ENCODE measurements at regions not wholly inside any gene's neighbourhood (a gene's known extent, or its start where the extent isn't known, plus 50 kb on each side); places are given as distances from the start of the nearest gene placed in this dataset.
A peak's percentile ranks its signal among the peaks of the same experiment; 100 is the strongest.

GRCh38 chr11:32221476-32222032 lies 130.7 kb downstream of the RCN1 start:
- TF ChIP-seq GATA1 (IDR thresholded peaks at IDR 0.05; ENCODE audit: low read depth, low read length) (no peak), POLR2A (IDR thresholded peaks at IDR 0.05; ENCODE audit: low read length) (no peak)
- no peak for DNase-seq

GRCh38 chr11:32224580-32224979 lies 133.7 kb downstream of the RCN1 start:
- DNase-seq: no peak
- no peak for TF ChIP-seq POLR2A (IDR thresholded peaks at IDR 0.05; ENCODE audit: low read length)
- no peak for TF ChIP-seq GATA1 (IDR thresholded peaks at IDR 0.05; ENCODE audit: low read depth, low read length)

DNA sequence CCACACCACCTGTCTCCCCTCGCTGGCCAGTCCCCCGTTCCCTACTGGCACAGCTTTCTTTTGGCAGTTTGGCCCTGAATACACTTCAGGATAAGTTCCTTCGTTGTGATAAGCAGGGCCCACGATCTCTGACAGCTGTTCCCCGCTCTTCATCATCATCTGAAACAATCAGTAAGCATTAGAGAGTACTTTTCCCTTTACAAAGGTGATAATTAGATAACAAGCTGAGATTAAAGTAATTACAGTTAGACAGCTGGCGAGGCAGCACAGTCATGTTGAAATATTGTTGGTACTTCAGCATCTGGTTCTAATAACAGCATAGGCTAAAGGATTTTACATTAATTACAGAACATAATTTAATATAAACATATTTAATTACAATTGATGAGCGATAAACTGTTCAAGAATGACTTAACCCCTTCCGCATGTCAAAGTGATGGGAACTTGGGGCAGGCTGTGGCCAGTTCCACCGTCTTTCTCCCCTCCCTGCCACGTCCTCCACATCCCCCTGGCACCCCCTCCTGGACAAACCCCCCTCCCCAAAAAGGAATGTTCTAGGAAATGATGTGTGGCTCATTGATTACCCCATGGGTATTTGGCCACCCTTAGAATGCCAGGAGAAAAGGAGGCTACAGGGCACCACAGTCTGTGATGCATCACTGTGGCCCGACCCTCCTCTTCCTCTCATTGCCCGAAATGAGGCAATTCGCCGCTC lies 134.9 kb downstream of the RCN1 start:
- no peak for DNase-seq
- TF ChIP-seq POLR2A (IDR thresholded peaks at IDR 0.05; ENCODE audit: low read length) (no peak), GATA1 (IDR thresholded peaks at IDR 0.05; ENCODE audit: low read depth, low read length) (no peak)

GRCh38 chr11:32226480-32226879 lies 135.6 kb downstream of the RCN1 start:
- TF ChIP-seq POLR2A (IDR thresholded peaks at IDR 0.05; ENCODE audit: low read length) (no peak), GATA1 (IDR thresholded peaks at IDR 0.05; ENCODE audit: low read depth, low read length) (no peak)
- no peak for DNase-seq

DNA sequence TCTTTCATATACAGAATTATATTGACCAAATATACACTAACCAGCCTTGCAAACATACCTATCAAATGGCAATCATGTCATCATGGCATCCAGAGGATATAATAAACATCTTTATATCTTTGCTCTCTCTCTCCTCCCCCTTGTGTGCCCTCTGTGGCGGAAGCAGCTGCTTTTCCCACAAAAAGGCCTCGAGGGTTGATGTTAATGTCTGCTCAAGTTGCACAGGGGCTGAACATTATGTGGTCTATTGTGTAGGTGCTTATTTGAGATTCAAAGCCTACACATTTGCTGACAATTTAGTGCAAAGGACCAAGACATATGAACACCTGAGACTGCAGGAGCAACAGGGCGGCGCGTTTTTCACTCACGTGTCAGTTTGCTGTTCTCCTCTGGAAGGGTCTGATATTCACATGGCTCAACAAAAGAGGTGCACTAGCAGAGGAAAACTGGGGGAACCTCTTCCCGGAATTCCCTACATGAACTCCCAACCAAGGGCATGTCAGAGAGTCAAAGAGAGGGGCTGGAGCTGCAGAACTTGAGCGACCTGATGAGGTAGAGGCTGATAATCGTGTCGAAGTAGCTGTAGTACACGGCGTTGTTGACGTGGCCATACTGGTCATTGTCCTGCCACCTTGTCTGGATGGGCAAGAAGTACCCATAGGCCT lies 138.8 kb downstream of the RCN1 start:
- TF ChIP-seq POLR2A (IDR thresholded peaks at IDR 0.05; ENCODE audit: low read length) (no peak), GATA1 (IDR thresholded peaks at IDR 0.05; ENCODE audit: low read depth, low read length) (no peak)
- DNase-seq: no peak

GRCh38 chr11:32231909-32232493 lies 141.1 kb downstream of the RCN1 start:
- peak; percentile 15 to 31 for DNase-seq
- no peak for TF ChIP-seq GATA1 (IDR thresholded peaks at IDR 0.05; ENCODE audit: low read depth, low read length)
- no peak for TF ChIP-seq POLR2A (IDR thresholded peaks at IDR 0.05; ENCODE audit: low read length)

DNA sequence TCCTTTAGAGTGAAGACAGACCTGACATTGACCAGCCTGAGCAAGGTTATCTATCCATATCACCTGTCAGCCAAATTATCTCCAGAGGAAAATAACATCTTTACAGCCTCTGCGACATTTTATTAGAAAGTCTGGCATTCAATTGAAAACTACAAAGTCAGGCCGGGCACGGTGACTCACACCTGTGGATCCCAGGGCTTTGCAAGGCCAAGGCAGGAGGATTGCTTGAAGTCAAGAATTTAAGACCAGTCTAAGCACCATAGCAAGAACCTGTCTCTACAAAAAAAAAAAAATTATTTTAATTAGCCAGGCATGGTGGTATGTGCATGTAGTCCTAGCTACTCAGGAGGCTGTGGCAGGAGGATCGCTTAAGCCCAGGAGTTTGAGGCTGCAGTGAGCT lies 141.6 kb downstream of the RCN1 start:
- DNase-seq: no peak
- TF ChIP-seq GATA1 (IDR thresholded peaks at IDR 0.05; ENCODE audit: low read depth, low read length) (no peak), POLR2A (IDR thresholded peaks at IDR 0.05; ENCODE audit: low read length) (no peak)

DNA sequence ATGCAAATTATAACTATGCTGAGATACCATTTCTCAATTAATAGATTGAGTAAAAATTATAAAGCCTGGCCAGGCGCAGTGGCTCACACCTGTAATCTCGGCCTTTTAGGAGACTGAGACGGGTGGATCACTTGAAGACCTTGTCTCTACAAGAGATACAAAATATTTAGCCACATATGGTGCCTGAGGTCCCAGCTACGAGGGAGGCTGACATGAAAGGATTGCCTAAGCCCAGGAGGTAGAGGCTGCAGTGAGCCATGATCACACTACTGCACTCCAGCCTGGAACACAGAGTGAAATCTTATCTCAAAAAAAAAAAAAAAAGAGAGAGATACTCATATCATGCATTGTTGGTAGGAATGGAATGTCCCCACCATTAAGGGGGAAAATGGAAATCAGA lies 142.4 kb downstream of the RCN1 start:
- no peak for DNase-seq
- TF ChIP-seq POLR2A (IDR thresholded peaks at IDR 0.05; ENCODE audit: low read length) (no peak), GATA1 (IDR thresholded peaks at IDR 0.05; ENCODE audit: low read depth, low read length) (no peak)

GRCh38 chr11:32233928-32234327 lies 143.1 kb downstream of the RCN1 start:
- DNase-seq: no peak
- TF ChIP-seq POLR2A (IDR thresholded peaks at IDR 0.05; ENCODE audit: low read length) (no peak), GATA1 (IDR thresholded peaks at IDR 0.05; ENCODE audit: low read depth, low read length) (no peak)

GRCh38 chr11:32244453-32244852 lies 153.6 kb downstream of the RCN1 start:
- no peak for TF ChIP-seq POLR2A (IDR thresholded peaks at IDR 0.05; ENCODE audit: low read length)
- TF ChIP-seq GATA1 (IDR thresholded peaks at IDR 0.05; ENCODE audit: low read depth, low read length): no peak

GRCh38 chr11:32253706-32254105 lies 162.8 kb downstream of the RCN1 start:
- DNase-seq: no peak
- TF ChIP-seq POLR2A (IDR thresholded peaks at IDR 0.05; ENCODE audit: low read length) (no peak), GATA1 (IDR thresholded peaks at IDR 0.05; ENCODE audit: low read depth, low read length) (no peak)

More at GRCh38 chr11:32244453-32244852, 153.6 kb downstream of the RCN1 start:
- DNase-seq: no peak

- TF ChIP-seq GATA1 (IDR thresholded peaks at IDR 0.05; ENCODE audit: low read depth, low read length) (no peak), POLR2A (IDR thresholded peaks at IDR 0.05; ENCODE audit: low read length) (no peak)
- DNase-seq: no peak
Measured at GRCh38 chr11:32255841-32256240, 165.0 kb downstream of the RCN1 start.

DNA sequence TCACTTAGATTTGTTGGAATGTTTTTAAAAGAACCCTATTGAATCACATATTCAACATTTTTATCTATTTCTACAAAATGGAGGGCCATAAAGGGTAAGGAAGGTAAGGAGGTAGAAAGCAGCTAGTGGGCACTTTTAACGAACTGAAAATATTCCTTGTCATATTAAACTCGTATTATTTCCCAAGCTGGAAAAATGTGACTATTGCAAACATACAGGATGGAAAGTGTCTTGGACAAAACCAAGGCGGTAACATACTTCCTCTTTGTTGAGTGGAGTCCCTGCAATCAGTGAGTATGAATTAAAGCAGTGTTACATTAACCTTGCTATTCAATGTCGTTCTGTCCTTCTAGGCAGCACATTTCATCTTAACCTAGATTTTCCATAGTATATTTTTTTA lies 165.6 kb downstream of the RCN1 start:
- no peak for DNase-seq
- TF ChIP-seq GATA1 (IDR thresholded peaks at IDR 0.05; ENCODE audit: low read depth, low read length): no peak
- no peak for TF ChIP-seq POLR2A (IDR thresholded peaks at IDR 0.05; ENCODE audit: low read length)

DNA sequence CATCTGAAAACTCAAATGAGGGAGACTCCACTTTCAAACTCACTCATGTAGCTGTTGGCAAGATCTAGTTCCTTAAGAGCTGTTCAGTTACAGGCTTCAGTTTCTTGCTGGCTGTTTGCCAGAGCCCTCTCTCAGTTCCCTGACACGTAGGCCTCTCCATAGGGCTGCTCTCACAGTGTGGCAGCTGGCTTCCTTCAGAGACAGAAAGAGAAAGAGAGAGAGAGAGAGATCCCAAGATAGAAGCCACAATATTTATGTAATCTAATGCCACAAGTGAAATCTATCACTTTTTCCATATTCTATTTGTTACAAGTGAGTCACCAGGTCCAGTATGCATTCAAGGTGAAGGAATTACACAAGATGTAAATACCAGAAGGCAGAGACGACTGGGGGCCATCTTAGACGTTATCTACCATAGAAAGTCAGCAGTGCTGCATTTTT lies 168.8 kb downstream of the RCN1 start:
- DNase-seq: no peak
- TF ChIP-seq POLR2A (IDR thresholded peaks at IDR 0.05; ENCODE audit: low read length) (no peak), GATA1 (IDR thresholded peaks at IDR 0.05; ENCODE audit: low read depth, low read length) (no peak)

All from erythroblast (primary cell).